ENCODE measurements at regions not wholly inside any gene's neighbourhood (a gene's known extent, or its start where the extent isn't known, plus 50 kb on each side); places are given as distances from the start of the nearest gene placed in this dataset.

GRCh38 chr12:63307849-63308248 is 156.8 kb upstream of the AVPR1A start:
- Histone ChIP-seq H4K8ac (ENCODE audit: low read depth in 2 of 2, low read length in 2 of 2) (no peak overlapping the region), H3K27me3 (ENCODE audit: control insufficient read depth, insufficient read depth, low read length) (no peaks in the 10 kb centered on the region), H4K20me1 (ENCODE audit: insufficient read depth, low read length) (no peaks in the 10 kb centered on the region), H3K27ac (ENCODE audit: insufficient read depth, low read length) (no peak overlapping the region), H3K4me3 (ENCODE audit: insufficient read depth, low read depth, low read length) (no peak overlapping the region), H3K36me3 (ENCODE audit: control insufficient read depth, insufficient read depth, low read length) (no peaks in the 10 kb centered on the region), H4K91ac (ENCODE audit: insufficient read depth, low read depth, low read length) (no peak overlapping the region), H3K9me3 (ENCODE audit: control insufficient read depth, insufficient read depth, low read length) (no peaks in the 10 kb centered on the region), H3K23ac (ENCODE audit: low read depth, low read length) (no peak overlapping the region), H3K9ac (ENCODE audit: low read depth, low read length) (no peak overlapping the region), H2AK9ac (replicated peaks; ENCODE audit: low read depth, low read length, poor library complexity) (no peak overlapping the region), H3K4me2 (ENCODE audit: low read depth, low read length) (no peak overlapping the region), H3K4ac (ENCODE audit: low read depth, low read length) (no peak overlapping the region), H2BK20ac (ENCODE audit: low read depth, low read length) (no peak overlapping the region), H2BK5ac (ENCODE audit: low read depth, low read length, poor library complexity, severe bottlenecking) (no peak overlapping the region), H2BK120ac (ENCODE audit: low read depth, low read length) (no peak overlapping the region), H2AK5ac (ENCODE audit: low read depth, low read length) (no peak overlapping the region), H2AFZ (replicated peaks; ENCODE audit: low read length, poor library complexity) (no peak overlapping the region), H3K9me1 (ENCODE audit: insufficient read depth, low read length) (no peaks in the 10 kb centered on the region), H4K5ac (ENCODE audit: low read depth, low read length) (no peak overlapping the region), H2BK15ac (ENCODE audit: low read depth, low read length) (no peak overlapping the region), H3K79me1 (ENCODE audit: low read depth in 1 of 2, low read length in 2 of 2) (no peaks in the 10 kb centered on the region), H3K18ac (ENCODE audit: low read depth, low read length) (no peak overlapping the region), H3K4me1 (ENCODE audit: control insufficient read depth, insufficient read depth, low read length) (no peaks in the 10 kb centered on the region), H3K14ac (replicated peaks; ENCODE audit: low read depth, low read length) (no peak overlapping the region), H3K56ac (ENCODE audit: extremely low read depth, insufficient read depth, low read length) (no peak overlapping the region)
- ChIA-PET POLR2A (ENCODE audit: unreplicated experiment) (no interaction called here), CTCF (no interaction called here)
- TF ChIP-seq SMC3 (IDR thresholded peaks at IDR 0.05; ENCODE audit: low read depth, low read length) (no peak), MAZ (IDR thresholded peaks at IDR 0.05; ENCODE audit: borderline replicate concordance, low read depth, low read length) (no peak), NFE2L2 (IDR thresholded peaks at IDR 0.05; ENCODE audit: low read depth, low read length) (no peak), MAFK (IDR thresholded peaks at IDR 0.05; ENCODE audit: low read depth, low read length) (no peak), CEBPB (IDR thresholded peaks at IDR 0.05; ENCODE audit: low read depth, low read length) (no peak), MXI1 (IDR thresholded peaks at IDR 0.05; ENCODE audit: borderline replicate concordance, low read depth, low read length) (no peak), ELK1 (IDR thresholded peaks at IDR 0.05; ENCODE audit: borderline replicate concordance, low read depth, low read length) (no peak), FOS (IDR thresholded peaks at IDR 0.05; ENCODE audit: low read depth, low read length) (no peak), CHD1 (IDR thresholded peaks at IDR 0.05; ENCODE audit: low read depth, low read length) (no peak), USF2 (IDR thresholded peaks at IDR 0.05; ENCODE audit: low read depth, low read length) (no peak), RCOR1 (IDR thresholded peaks at IDR 0.05; ENCODE audit: insufficient replicate concordance, low read length) (no peak), BHLHE40 (IDR thresholded peaks at IDR 0.05; ENCODE audit: low read depth, low read length) (no peak), RFX5 (IDR thresholded peaks at IDR 0.05; ENCODE audit: low read depth, low read length) (no peak), CTCF (conservative IDR thresholded peaks at IDR 0.05; ENCODE audit: low read depth, low read length) (no peak), RAD21 (IDR thresholded peaks at IDR 0.05; ENCODE audit: low read length) (no peak), POLR2A (IDR thresholded peaks at IDR 0.05; ENCODE audit: low read depth, low read length) (no peak)
- no peak for DNase-seq
- dilution Hi-C loops (cut with HindIII; ENCODE audit: low sequenced_read_pairs, unreplicated experiment) (no loop called here), in situ Hi-C loops (cut with MboI; ENCODE audit: low sequenced_read_pairs) (no loop called here), intact Hi-C loops (cut with micrococcal nuclease) (no loop called here)
- BruUV-seq (replicated peaks), result no TSS peak
- WGBS, 2 experiments (ENCODE audit: extremely low coverage in 2 of 2, insufficient read length in 1 of 2), result 68% methylated on average over 3 of the region's 8 CpGs; no CpG with 5 or more reads in 1 of the 2 experiments
- no peak for ATAC-seq (ENCODE audit: low read depth)
